HepG2 (cell line): ENCODE measurements at regions not wholly inside any gene's neighbourhood (a gene's known extent, or its start where the extent isn't known, plus 50 kb on each side); places are given as distances from the start of the nearest gene placed in this dataset.

Experiments used
- GTF2F1 ChIP-seq: fragments of 150-350 bp; IDR thresholded peaks from 2 replicates; pipeline ENCODE4 v1.6.1; 2014; ENCODE audit warnings: low read length
- MTF1 ChIP-seq: sonication (generic); formaldehyde crosslinking; IDR thresholded peaks from 2 replicates; pipeline ENCODE4 v1.5.0; 2020; ENCODE audit warnings: missing genetic modification reagents
- SIN3A ChIP-seq: IDR thresholded peaks from 2 replicates; pipeline ENCODE4 v1.6.1; 2011; ENCODE audit warnings: low read depth, mild to moderate bottlenecking, control low read depth, low read length, borderline replicate concordance
- YY1 ChIP-seq: IDR thresholded peaks from 2 replicates; pipeline ENCODE4 v1.6.1; 2011; ENCODE audit warnings: low read length, low read depth, moderate library complexity, mild to moderate bottlenecking; ENCODE audit not compliant: insufficient read depth, insufficient replicate concordance
- ZFP36 ChIP-seq: fragments of 150-350 bp; IDR thresholded peaks from 2 replicates; pipeline ENCODE4 v1.6.1; 2018; ENCODE audit warnings: borderline replicate concordance, low read length, low read depth; ENCODE audit not compliant: partially characterized antibody

DNA sequence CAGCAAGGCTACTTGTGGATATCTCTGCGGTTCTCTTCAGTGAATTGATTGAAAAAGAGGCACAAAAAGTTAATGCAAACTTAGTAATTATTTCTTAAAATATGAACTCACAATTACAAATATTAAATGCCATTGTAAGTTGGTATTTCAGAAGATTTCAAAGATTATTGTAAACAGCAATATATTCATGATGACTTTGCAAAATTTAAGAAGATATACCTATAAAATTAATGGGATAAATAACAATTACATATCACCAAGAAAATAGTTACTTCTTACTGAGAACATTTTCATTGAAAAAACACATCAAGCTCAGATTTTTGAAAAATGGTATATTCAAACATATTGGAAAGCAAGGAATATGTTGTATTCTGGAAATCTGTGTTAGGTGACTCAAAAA, 482.0 kb upstream of the LRRTM1 start:
- TF ChIP-seq ZFP36 (no peak), GTF2F1 (no peak), SIN3A (no peak), MTF1 (CRISPR knock-in tag) (no peak), YY1 (no peak)
